RPMI7951 (cell line): ENCODE measurements at regions not wholly inside any gene's neighbourhood (a gene's known extent, or its start where the extent isn't known, plus 50 kb on each side); places are given as distances from the start of the nearest gene placed in this dataset.

ENCODE experiments used
- DNase-seq: peaks from one replicate; pipeline ENCODE4 v3.0.0-alpha.2; 2012; ENCODE audit warnings: low read depth

GRCh38 chr6:25038300-25038699 is 102.5 kb upstream of the RIPOR2 start:
- DNase-seq: no peak

GRCh38 chr6:25038999-25039398 is 103.2 kb upstream of the RIPOR2 start:
- DNase-seq: no peak

GRCh38 chr6:25041485-25042035 is 105.8 kb upstream of the RIPOR2 start:
- no peak for DNase-seq

GRCh38 chr6:25042036-25042521 is 106.3 kb upstream of the RIPOR2 start:
- DNase-seq: no peak

GRCh38 chr6:25042536-25042935 is 106.8 kb upstream of the RIPOR2 start:
- no peak for DNase-seq

- DNase-seq: no peak
Observed at GRCh38 chr6:25042984-25043725, 107.4 kb upstream of the RIPOR2 start.

- no peak for DNase-seq
Observed at GRCh38 chr6:25043892-25044291, 108.1 kb upstream of the RIPOR2 start.

- no peak for DNase-seq
Observed at GRCh38 chr6:25046942-25047341, 111.2 kb upstream of the RIPOR2 start.

GRCh38 chr6:25050356-25050755 is 114.6 kb upstream of the RIPOR2 start:
- peak; percentile 81 for DNase-seq

GRCh38 chr6:25051083-25051482 is 115.3 kb upstream of the RIPOR2 start:
- no peak for DNase-seq

GRCh38 chr6:25052181-25052580 is 116.4 kb upstream of the RIPOR2 start:
- DNase-seq: no peak

- peak; percentile 63 for DNase-seq
Observed at GRCh38 chr6:25053875-25054371, 118.2 kb upstream of the RIPOR2 start.

GRCh38 chr6:25054469-25054868 is 118.7 kb upstream of the RIPOR2 start:
- peak; percentile 58 for DNase-seq

- DNase-seq: no peak
Observed at GRCh38 chr6:25056130-25056529, 120.4 kb upstream of the RIPOR2 start.

- no peak for DNase-seq
Observed at GRCh38 chr6:25057111-25057905, 121.5 kb upstream of the RIPOR2 start.

- DNase-seq: no peak
Observed at GRCh38 chr6:25058441-25058840, 122.7 kb upstream of the RIPOR2 start.

GRCh38 chr6:25058941-25059340 is 123.2 kb upstream of the RIPOR2 start:
- no peak for DNase-seq

- no peak for DNase-seq
Observed at GRCh38 chr6:25060522-25060921, 124.8 kb upstream of the RIPOR2 start.

- DNase-seq: peak; percentile 12
Observed at GRCh38 chr6:25061289-25061936, 125.7 kb upstream of the RIPOR2 start.

- DNase-seq: no peak
Observed at GRCh38 chr6:25062070-25062811, 126.5 kb upstream of the RIPOR2 start.

GRCh38 chr6:25064006-25064405 is 128.2 kb upstream of the RIPOR2 start:
- no peak for DNase-seq
